OCI-LY3 (cell line): ENCODE measurements at regions not wholly inside any gene's neighbourhood (a gene's known extent, or its start where the extent isn't known, plus 50 kb on each side); places are given as distances from the start of the nearest gene placed in this dataset.
A peak's percentile ranks its signal among the peaks of the same experiment; 100 is the strongest.

Source experiments
- H2AFZ ChIP-seq: fragments of 200-600, 300-600 bp; shearing (Covaris generic); 2 replicates; pipeline ENCODE4 v1.6.0; 2014; ENCODE audit warnings: antibody characterized with exemption, low read depth, low read length
- H3K27ac ChIP-seq: fragments of 200-600, 300-600 bp; sonication (generic); 2 replicates; pipeline ENCODE4 v1.5.1; 2014; ENCODE audit warnings: mild to moderate bottlenecking, low read length, moderate library complexity, mixed read lengths
- H3K27me3 ChIP-seq: fragments of 200-600, 300-600 bp; sonication (generic); 2 replicates; pipeline ENCODE4 v1.6.1; 2014; ENCODE audit warnings: low read depth, low read length, mixed read lengths
- H3K36me3 ChIP-seq: fragments of 200-600, 300-600 bp; sonication (generic); replicated peaks from 2 replicates; pipeline ENCODE3; 2014; ENCODE audit warnings: low read depth, low read length, mixed read lengths
- H3K4me1 ChIP-seq: fragments of 300-600, 200-600 bp; sonication (generic); 2 replicates; pipeline ENCODE4 v1.6.1; 2014; ENCODE audit warnings: low read length, mixed read lengths
- H3K4me2 ChIP-seq: fragments of 200-600, 300-600 bp; sonication (generic); 2 replicates; pipeline ENCODE4 v1.6.1; 2014; ENCODE audit warnings: low read length, mixed read lengths
- H3K4me3 ChIP-seq: fragments of 300-600, 200-600 bp; sonication (generic); 2 replicates; pipeline ENCODE4 v1.5.1; 2014; ENCODE audit warnings: antibody characterized with exemption, mild to moderate bottlenecking, low read length, moderate library complexity
- H3K79me2 ChIP-seq: fragments of 300-600, 200-600 bp; shearing (Covaris generic); 2 replicates; pipeline ENCODE4 v1.6.1; 2014; ENCODE audit warnings: mild to moderate bottlenecking, low read length, mixed read lengths
- H3K9ac ChIP-seq: fragments of 300-600, 200-600 bp; shearing (Covaris generic); 2 replicates; pipeline ENCODE4 v1.6.0; 2014; ENCODE audit warnings: mild to moderate bottlenecking, low read length, moderate library complexity
- H3K9me3 ChIP-seq: fragments of 200-600, 300-600 bp; shearing (Covaris generic); 2 replicates; pipeline ENCODE4 v1.6.1; 2014; ENCODE audit warnings: low read length, mixed read lengths; ENCODE audit not compliant: insufficient read depth
- H4K20me1 ChIP-seq: fragments of 200-600, 300-600 bp; sonication (generic); 2 replicates; pipeline ENCODE4 v1.6.1; 2016; ENCODE audit warnings: low read length, mixed read lengths; ENCODE audit not compliant: insufficient read depth
- CTCF ChIP-seq: fragments of 200-600, 300-600 bp; sonication (generic); IDR thresholded peaks from 2 replicates; pipeline ENCODE4 v1.5.1; 2014; ENCODE audit warnings: antibody characterized with exemption, low read length, low read depth
- EZH2phosphoT487 ChIP-seq: fragments of 200-600 bp; shearing (Covaris generic); IDR thresholded peaks from 2 replicates; pipeline ENCODE4 v1.6.1; 2018; ENCODE audit warnings: antibody characterized with exemption, mixed run types, low read depth

GRCh38 chr4:14887842-14888433 is 114.3 kb upstream of the CPEB2 start:
- no peak overlapping the region for H3K4me3 ChIP-seq
- peaks cover 7% of the 10 kb centered on the region for H3K4me1 ChIP-seq
- H3K9ac ChIP-seq, result no peak overlapping the region
- TF ChIP-seq CTCF (no peak), EZH2phosphoT487 (no peak)
- no peaks in the 10 kb centered on the region for H3K36me3 ChIP-seq
- H3K9me3 ChIP-seq, result no peaks in the 10 kb centered on the region; the same call in 1 of the 2 replicates
- no peak overlapping the region for H2AFZ ChIP-seq
- H3K4me2 ChIP-seq, result no peak overlapping the region
- no peaks in the 10 kb centered on the region for H3K79me2 ChIP-seq
- no peak overlapping the region for H3K27ac ChIP-seq
- no peaks in the 10 kb centered on the region for H4K20me1 ChIP-seq
- no peaks in the 10 kb centered on the region for H3K27me3 ChIP-seq

GRCh38 chr4:14888790-14889572 is 113.3 kb upstream of the CPEB2 start:
- no peaks in the 10 kb centered on the region for H3K79me2 ChIP-seq

GRCh38 chr4:14892563-14892962 is 109.7 kb upstream of the CPEB2 start:
- Histone ChIP-seq H3K4me2 (no peak overlapping the region), H3K27ac (no peak overlapping the region), H3K4me1 (peaks cover 13% of the 10 kb centered on the region), H4K20me1 (no peaks in the 10 kb centered on the region), H3K9me3 (no peaks in the 10 kb centered on the region; the same call in 1 of the 2 replicates), H3K27me3 (no peaks in the 10 kb centered on the region), H3K36me3 (no peaks in the 10 kb centered on the region), H3K4me3 (no peak overlapping the region), H3K9ac (no peak overlapping the region), H2AFZ (no peak overlapping the region), H3K79me2 (no peaks in the 10 kb centered on the region)
- TF ChIP-seq CTCF (no peak), EZH2phosphoT487 (no peak)

More at GRCh38 chr4:14888790-14889572, 113.3 kb upstream of the CPEB2 start:
- TF ChIP-seq CTCF (no peak), EZH2phosphoT487 (no peak)
- Histone ChIP-seq H4K20me1 (no peaks in the 10 kb centered on the region), H3K4me1 (peaks cover 6% of the 10 kb centered on the region), H3K9me3 (no peaks in the 10 kb centered on the region; the same call in 1 of the 2 replicates), H3K4me3 (no peak overlapping the region), H3K27me3 (no peaks in the 10 kb centered on the region), H2AFZ (no peak overlapping the region), H3K27ac (no peak overlapping the region), H3K36me3 (no peaks in the 10 kb centered on the region), H3K9ac (no peak overlapping the region), H3K4me2 (no peak overlapping the region)

- H4K20me1 ChIP-seq, result no peaks in the 10 kb centered on the region
- no peak for TF ChIP-seq EZH2phosphoT487
- no peak for TF ChIP-seq CTCF
- H3K27ac ChIP-seq, result peak overlapping the region; percentile 26; the same call in 1 of the 2 replicates
- H3K79me2 ChIP-seq, result no peaks in the 10 kb centered on the region
- H3K4me3 ChIP-seq, result no peak overlapping the region
- H3K9ac ChIP-seq, result no peak overlapping the region
- no peaks in the 10 kb centered on the region for H3K36me3 ChIP-seq
- peaks cover 13% of the 10 kb centered on the region for H3K4me1 ChIP-seq
- H3K4me2 ChIP-seq, result peak overlapping the region; percentile 21; the same call in 1 of the 2 replicates
- H3K27me3 ChIP-seq, result no peaks in the 10 kb centered on the region
- no peaks in the 10 kb centered on the region; the same call in 1 of the 2 replicates for H3K9me3 ChIP-seq
- peak overlapping the region; percentile 49; the same call in 1 of the 2 replicates for H2AFZ ChIP-seq
These were observed 108.6 kb upstream of the CPEB2 start for GRCh38 chr4:14893713-14894112.
